OCI-LY1 (cell line): ENCODE measurements at regions not wholly inside any gene's neighbourhood (a gene's known extent, or its start where the extent isn't known, plus 50 kb on each side); places are given as distances from the start of the nearest gene placed in this dataset.

ENCODE experiments used
- CTCF ChIP-seq: fragments of 200-600 bp; sonication (generic), shearing (Covaris generic); IDR thresholded peaks from 2 replicates; pipeline ENCODE4 v1.5.1; 2017; ENCODE audit warnings: mild to moderate bottlenecking, antibody characterized with exemption, low read length, moderate library complexity, mixed read lengths
- EZH2 ChIP-seq: fragments of 200-600 bp; sonication (generic), shearing (Covaris generic); IDR thresholded peaks from 2 replicates; pipeline ENCODE4 v1.8.0; 2017; ENCODE audit warnings: borderline replicate concordance, mixed run types, mild to moderate bottlenecking, antibody characterized with exemption, low read length, moderate library complexity, mixed read lengths

- no peak for TF ChIP-seq CTCF
- TF ChIP-seq EZH2, result no peak
Observed at GRCh38 chr2:144267239-144267638, 252.7 kb downstream of the ZEB2 start.
